NCI-H1417 (cell line): ENCODE measurements at regions not wholly inside any gene's neighbourhood (a gene's known extent, or its start where the extent isn't known, plus 50 kb on each side); places are given as distances from the start of the nearest gene placed in this dataset.

Experiments
- DNase-seq, 3 experiments: peaks; one replicate each; lab custom pipeline; 2025; lab: John Stamatoyannopoulos, UW

DNA sequence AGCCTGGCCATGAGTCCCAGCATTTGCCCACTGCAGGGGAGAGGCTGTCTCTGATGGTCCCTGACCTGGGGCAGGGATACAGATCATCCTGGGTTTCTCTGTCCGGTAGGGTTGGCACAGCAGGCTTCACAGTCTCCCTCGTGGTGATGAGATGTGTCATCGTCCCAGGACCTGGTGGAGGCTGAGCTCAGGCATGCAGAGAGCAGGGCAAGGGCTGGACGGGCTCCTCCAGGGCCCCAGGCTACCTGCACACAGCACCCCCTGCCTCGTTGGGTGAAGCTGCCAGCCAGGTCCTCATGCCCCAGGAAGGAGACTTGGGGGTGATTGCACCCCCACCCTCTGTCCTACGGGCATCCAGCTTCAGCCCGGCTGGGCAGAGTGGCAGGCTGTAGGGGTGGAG lies 155.8 kb upstream of the GSE1 start:
- no peak for DNase-seq

DNA sequence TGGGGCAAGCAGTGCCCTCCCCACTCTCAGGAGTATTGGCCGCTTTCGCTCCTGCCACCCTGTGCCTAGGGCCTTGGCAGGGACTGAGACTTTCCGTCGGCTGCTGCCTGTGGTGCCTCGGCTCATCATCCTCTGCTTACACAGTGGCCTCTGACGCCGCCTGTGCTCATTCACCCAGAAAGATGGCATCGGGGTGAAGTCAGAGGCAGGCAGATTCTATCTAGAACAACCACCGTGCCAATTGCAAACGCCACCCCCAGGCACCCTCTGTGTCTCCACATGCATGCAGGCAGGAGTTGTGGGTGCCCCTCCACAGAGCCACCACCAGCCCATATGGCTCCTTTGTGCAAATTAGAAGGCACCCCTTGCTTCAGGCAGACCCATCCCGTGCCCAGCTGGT lies 154.2 kb upstream of the GSE1 start:
- peak in 2 of 3 experiments; percentile 51 to 52 for DNase-seq

DNA sequence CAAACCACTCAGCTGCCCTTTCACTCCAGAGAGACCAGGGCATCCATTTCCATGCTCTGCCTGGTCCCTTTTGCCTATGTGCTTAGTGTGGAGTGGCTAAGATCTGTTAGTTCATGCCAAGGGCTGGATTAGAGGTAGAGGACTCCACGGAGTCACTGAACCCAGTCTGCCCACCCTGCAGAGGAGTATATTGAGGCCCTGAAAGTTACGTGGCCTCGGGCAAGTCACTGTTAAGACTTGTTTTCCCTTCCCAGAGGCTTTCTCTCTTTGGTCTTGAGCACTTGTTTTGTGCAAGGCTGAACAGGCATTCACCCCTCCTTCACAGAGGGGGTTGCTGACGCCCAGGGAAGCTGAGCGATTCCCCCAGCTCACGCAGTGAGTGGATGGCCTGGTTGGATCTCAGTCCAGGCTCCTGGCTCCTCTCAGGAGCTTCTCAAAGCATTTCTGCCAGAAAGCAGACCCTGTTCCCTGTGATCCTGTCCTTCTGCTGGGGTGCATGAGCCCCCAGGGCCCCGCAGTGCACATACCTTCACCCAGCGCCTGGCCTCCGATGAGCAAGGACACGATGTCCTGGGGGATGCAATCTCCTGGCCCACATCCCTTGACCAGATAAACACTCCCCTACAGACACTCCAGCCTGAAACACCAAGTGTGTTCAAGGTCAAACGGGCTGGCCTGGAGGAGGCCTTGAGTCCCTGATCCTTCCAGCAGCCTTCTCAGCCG lies 153.4 kb upstream of the GSE1 start:
- no peak for DNase-seq

DNA sequence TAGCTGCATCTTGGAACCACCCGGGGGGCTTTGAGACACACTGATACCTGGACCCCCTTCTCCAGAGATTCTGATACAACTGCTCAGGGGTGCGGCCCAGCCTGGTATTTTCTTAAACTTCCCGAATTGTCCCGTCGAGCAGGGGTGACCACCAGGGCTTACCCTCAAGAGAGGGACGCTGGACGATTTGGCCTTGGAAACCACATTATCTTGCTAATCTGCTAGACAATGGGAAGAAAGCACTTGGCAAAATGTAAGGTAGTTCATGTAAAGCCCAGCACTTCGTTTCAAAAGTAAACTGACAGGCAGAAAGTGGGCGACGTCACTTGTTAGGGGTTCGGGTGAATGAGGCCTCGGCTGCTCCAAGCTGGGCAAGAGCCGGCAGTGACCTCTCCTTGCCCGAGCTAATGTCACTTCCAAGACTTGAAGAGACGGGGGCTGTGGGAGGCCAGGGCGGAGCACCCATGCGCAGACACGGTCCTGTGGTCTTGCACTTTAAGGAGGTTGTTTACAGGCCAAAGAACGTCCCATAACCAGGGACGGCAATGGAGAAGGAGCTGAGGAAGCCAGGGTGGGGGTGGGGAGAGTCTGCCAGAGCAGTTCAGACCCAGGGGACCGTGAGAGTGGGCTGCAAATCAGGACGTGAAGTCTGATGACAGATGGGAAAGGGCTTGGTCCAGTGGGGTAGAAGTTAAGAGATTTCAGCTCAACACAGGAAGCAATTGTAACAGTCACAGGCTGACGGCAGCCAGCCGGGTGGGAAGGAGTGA lies 152.7 kb upstream of the GSE1 start:
- DNase-seq: peak in 2 of 3 experiments; percentile 57 to 71

DNA sequence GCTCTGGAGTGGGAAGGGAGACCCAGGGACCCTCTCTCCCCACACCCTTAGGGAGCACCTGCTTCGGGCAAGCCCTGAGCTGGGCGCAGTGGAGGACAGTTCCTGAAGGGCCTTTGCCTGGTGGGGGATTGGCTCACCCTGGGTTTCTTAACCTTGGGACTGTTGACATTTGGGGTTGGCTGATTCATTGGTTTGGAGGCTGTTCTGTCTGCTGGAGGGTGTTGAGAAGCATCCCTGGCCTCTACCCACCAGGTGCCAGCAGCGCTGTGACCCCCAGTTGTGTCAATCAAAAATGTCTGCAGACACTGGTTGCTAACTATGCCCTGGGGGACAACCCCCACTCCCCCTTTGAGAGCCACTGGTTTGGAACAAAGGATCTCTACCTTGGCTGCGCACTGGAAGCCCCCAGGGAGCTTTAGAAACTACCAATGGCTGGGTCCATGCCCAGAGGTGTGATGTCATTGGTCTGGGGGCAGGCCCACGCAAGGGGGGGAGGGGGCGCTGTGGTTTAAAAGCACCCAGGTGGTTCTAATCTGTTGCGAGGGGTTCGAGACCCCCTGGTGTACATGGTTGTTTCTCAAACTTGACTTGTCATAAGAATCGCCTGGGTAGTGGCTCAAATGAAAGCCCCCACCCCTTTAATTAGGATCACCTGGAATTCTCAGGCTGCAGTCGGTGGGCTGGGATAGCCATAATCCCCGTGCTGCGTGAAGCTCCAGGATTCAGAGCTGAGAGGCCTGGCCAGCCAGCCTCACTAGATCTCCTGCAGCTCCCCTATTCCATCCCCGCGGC lies 151.9 kb upstream of the GSE1 start:
- peak; percentile 68 to 94 (median 87) for DNase-seq

DNA sequence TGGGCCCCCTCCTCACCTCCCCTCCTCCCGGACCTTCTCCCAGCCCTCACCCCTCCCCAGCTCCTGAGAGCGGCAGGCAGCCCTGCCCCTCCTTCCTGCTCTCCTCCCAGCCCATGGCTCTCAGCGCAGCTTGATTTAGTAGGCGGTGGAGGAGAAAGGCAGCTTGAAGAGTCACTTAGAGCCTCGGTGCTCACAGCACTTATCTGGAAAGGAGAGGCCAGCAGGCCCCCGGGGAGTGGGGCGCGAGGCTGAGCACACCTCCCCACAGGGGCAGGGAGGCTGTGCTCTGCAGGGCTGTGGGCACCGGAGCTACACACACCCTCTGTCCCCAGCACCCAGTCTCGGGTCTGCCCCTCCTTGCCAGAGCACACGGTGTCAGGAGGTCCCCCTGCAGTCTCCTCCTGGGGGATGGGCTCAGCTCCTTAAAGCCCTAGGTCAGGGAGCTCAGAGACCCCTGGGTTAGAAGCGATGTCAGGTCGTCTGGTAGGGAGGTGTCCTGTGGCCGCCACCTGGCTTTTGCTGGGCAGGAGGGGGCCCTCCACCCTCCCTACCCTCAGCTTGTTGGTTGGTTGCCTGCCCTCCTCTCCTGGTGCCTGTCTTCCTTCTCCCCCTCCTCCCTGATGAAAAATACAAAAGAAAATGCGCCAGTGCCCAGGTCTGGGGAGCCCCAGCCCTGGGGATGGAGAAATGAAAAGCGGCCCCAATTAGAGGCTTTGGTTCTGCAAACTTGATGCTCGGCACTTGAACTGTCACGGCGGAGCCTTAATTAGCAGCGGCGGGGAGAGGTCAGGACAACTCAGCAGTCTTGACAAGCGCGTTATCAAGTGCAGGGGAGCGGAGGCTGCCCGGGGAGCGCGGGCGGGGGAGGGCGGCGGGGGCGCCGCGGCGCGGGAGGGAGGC lies 151.1 kb upstream of the GSE1 start:
- DNase-seq: peak; percentile 89 to 97 (median 90)

DNA sequence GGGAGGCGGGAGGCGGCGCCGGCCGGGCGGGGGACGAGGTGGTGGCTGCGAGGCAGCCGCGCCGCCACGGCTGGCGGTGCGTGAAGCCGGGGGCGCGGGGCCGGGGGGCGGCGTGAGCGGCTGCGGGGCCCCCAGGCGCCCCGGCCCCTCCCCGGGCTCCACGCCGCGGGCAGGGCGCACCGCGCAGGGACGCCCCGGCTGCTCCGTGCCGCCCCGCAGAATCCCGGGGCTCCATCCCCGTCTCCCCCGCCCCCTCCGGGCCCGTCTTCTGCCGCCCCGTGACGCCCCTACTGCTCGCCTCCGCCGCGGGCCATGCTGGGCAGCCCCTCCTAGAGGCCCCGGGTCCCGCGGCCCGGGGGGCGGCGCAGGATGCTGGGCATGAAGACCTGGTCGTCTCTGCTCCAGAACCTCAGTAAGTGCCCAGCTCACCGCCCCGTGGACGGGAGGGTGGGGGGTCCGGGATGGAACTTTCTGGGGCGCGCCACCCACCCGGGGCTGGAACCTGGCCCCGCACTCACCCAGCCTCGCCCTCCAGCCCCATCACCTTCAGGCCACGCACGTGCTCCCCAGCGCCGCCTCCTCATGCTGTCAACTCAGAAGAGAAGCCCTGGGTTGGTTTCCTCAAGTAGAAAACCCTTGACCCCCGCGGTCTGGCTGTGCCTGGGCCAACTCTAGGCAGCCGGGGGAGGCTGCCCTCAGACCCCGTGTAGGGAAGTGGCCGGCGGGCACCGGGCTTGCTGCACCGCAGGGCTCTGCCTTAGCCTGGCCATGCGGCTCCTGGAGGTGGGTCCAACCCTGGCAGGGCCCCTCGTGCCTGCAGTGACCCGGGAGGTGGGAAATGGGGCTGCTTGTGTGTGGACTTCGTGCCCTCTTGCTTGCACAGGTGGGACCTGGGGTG lies 150.2 kb upstream of the GSE1 start:
- DNase-seq: peak in 2 of 3 experiments; percentile 66 to 67

DNA sequence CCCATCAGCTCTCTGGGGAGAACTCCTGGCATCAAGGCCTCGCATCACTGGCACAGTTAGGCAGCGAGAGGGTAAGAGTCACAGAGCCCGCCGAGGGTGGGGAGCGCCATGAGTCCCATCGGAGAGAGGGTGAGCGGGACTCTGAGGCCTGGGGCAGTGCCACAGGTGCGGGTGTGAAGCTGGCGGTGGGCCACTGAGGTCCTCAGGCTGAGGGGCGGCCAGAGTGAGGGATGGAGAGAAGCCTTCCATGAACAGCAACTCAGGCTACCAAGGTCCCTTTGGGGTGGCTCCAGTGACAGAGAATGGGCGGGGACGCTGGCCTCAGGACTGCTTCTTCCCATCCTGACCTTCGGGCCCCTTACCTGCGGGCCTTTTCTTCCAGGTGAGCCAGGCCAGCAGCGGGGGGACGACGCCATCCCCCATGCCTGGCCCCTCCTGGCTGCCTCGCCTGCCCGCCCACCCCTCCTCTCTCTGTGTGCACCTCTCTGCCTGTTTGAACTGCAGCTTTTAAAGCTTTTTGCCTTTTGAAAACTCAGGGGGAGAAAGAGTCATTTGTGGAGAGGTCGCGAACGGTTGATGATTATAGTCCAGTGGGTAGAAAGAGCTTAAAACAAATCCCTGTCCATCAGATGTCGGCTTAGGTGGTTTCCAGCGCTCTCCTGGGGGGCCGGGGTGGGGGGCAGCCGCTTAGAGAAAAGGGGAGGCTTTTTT lies 149.3 kb upstream of the GSE1 start:
- peak in 2 of 3 experiments; percentile 56 to 65 for DNase-seq

DNA sequence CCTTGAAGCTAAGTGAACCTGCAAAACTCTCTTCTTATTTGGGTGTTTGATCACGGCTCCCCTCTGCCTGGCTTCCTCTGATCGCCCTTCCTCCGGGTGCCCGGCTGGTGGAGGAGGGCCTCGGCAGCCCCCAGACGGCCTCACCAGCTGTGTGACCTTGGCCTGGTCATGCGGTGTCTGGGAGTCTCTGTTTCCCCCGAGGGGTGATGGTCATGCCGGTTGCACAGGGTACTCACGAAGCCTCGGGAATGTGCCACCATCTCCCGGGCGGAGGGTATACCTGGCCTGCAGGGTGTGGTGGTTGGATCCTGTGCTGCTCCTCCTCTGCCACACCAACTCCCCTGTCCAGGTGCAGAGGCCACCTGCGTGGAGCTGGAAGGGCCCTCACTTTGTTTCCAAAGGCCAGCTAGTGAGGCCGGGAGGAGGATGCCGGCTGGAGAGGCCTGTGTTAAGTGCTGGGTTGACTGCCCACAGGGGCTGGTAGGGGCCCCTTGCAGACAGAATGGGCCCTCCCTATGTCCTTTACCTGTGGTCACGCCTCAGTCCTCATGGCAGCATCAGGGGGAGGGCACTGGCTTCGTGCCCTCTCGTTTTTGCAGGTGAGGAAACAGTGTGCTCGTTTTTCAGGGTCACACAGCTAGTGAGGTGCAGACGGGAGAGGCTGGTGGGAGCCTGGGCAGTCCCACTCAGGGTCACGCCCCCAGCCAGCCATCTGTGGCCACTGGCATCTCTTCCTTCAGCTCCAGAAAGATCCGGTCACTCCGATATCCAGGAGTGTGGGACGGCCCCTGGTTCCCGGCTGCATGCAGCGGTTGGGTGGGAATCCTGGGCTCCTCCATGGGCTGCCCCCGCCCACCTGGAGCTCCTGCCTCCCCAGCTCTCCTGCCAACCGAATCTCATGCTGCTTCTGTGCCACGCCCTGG lies 148.5 kb upstream of the GSE1 start:
- DNase-seq: peak; percentile 59 to 76 (median 69)

DNA sequence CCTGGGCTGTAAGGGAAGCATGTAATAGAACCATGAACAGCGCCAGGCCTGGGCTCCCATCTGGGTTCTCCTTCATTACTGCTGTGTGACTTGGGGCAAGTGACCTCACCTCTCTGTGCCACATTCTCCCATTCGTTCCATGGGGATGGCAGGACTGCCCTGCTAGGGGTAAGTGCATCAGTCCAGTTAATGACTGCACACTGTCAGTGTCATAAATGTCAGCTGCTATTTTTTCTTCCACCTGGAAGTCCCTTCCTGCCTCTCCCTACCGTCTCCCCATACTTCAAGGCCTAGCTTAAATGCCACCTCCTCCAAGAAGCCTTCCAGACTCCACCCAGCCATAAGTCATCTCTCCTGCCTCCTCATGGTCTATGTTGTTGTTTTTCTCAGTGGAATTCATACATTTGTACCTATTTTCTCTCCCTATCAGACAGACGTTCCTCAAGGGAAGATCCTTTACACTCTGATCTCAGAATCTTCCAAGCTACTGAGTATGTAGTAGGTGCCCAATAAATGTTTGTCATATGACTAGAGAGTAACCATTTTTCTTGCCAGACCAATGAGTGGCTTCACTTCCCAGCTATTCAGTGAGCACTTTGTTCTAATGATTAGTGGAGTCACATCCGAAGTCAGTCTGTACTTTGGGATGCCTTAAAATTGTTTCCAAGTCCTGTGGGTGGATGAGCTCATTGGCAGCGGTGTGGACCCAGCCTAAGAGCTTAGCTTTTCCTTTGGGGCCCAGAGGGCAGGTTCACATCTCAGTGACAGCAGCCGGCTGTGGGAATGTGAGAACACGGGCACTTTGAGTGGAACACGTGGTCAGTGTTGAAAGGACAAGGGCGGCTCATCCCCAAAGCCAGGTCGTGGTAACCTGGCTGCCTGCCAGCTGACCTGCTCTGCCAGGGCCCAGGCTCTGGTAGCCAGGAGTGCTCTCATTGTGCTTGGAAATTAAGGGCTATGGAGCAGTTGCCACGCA lies 147.5 kb upstream of the GSE1 start:
- DNase-seq: peak in 2 of 3 experiments; percentile 60 to 87

DNA sequence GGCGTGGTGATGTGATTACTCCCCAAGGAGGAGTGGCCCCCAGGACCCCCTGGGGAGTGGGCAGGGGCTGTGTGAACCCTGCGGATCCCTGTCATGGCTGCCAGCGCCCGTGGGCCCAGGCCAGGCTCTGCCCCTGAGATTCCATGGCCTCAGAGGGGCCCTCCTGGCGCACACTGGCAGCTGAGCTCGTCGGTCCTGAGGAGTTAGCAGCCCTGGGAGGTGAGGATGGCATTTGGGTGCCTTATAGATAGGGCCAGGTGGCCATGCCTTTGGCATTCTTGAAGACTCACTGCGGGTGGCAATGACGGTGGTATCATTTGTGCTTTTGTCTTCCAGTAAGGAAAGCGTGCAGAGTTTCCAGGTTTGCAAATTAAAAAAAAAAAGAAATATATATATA lies 146.8 kb upstream of the GSE1 start:
- no peak for DNase-seq

DNA sequence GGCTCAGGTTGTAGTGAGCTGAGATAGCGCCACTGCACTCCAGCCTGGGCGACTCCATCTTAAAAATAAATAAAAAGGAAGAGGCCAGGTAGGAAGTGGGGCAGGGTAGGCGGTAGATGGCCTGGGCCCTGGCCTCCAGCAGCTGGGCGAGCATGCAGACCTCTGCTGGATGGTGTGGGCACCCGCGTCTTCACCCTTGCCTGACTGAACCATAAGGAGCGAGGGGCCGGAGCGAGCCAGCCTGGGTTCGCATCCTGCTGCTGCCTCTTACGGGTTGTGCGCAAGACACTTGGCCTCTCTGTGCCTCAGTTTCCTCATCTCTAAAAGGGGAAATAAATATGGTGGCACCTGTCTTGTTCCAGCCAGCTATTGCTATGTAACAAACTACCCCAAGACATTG lies 146.1 kb upstream of the GSE1 start:
- DNase-seq: no peak

DNA sequence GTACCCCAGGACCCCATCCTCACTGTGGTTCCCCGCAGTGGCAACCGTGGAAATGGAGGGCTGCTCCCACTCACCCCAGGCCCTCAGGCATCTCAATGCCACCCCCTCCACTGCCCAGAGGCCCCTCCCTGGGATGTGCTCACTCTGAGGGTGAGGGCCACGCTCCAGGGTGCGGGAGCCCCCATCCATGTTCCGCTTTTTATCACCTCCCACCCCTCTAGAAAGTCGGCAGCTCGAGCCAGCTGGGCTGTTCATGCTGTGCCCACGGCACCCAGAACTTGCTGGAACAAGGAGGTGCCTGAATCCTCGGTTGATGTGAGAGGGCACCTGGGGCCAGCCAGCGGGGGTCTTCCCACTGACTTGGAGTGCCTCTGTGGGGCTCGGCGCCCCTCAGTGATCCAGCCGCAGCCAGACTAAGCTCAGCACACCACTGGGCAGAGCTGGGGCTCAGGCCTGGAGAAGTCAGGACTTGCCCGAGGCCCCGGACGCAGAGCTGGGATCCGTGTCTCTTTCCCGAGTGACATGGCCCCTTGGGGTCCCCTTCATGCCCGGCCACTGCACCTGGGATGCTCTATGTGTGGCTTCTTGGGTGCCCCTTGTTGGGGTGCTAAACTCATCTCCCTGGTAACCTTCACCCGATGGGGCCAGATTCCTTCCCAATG lies 143.1 kb upstream of the GSE1 start:
- DNase-seq: no peak

DNA sequence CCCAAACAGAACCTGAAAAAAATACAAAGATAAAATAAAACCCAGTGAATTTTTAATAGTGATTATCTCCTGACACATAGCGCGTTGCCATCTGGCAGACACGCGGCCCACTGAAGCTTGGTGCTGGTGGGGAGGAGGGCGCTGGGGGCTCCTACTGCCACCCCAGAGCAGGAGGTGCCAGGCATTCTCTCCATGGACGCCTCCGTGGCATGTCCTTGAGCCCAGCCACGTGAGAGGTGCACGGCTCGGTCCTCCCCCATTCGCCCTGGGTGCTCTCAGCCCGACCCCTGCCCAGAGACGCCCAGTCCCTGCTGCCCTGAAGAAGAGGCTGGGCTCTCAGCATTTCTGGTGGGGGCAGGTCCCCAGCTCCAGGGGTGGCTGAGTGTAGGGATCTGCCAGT lies 142.2 kb upstream of the GSE1 start:
- no peak for DNase-seq

DNA sequence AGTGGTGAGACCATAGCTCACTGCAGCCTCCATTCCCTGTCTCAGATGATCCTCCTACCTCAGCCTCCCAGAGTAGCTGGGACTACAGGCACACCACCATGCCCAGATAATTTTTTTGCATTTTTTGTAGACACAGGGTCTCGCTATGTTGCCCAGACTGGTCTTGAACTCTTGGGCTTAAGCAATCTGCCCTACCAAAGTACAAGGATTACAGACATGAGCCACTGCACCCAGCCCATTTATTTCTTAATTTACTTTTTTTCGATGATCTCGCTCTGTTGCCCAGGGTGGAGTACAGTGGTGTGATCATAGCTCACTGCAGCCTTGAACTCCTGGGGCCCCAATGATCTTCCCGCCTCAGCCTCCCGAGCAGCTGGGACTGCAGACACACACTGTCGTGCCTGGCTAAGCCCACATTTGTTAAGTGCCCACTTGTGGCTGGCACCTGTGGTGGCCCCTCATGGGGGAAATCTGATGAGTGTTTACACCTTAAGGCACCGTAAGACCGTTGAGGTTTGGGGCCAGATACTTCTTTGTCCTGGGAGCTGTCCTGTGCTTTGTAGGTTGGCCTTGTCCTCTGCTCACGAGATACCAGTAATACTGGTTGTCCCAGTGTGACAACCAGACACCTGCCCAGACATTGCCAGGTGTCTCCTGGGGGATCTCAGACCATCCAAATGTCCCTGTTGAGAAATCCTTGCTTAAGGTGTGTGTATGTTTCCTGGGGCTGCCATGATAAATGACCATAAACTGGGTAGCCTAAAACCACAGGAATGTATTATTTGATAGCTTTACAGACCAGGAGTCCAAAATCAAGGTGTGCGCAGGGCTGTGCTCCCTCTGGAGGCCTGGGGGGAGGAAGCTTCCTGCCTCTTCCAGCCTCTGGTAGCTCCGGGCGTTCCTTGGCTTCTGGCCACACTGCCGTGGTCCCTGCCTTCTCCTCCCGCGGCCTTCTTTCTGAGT lies 141.4 kb upstream of the GSE1 start:
- DNase-seq: peak in 2 of 3 experiments; percentile 41 to 88

DNA sequence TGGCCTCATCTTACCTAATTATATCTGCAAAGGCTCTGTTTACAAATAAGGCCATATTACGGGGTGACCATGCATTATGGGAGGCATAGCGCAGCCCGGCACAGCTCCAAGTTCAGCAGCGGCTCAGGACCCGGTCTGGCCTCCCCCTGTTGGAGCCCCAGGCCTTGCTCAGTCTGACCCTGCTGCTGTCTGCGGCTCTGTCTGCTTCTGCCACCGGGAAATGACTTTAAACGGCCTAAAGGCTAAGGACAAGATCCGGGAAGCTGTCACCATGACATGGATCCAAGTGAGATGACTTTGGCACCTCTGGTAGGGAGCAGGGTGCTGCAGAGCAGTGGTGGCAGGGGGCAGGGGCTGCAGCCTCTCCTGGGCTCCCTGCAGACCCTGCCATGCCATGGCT lies 140.6 kb upstream of the GSE1 start:
- DNase-seq: no peak
